Fibroblast of pulmonary artery (primary cell): ENCODE measurements at regions not wholly inside any gene's neighbourhood (a gene's known extent, or its start where the extent isn't known, plus 50 kb on each side); places are given as distances from the start of the nearest gene placed in this dataset.

ENCODE experiments used
- DNase-seq: peaks from one replicate; pipeline ENCODE4 v3.0.0-alpha.2; 2010; ENCODE audit warnings: low read depth
- H3K4me3 ChIP-seq: replicated peaks from 2 replicates; pipeline ENCODE4 v1.5.1; 2011; ENCODE audit warnings: low read depth, mild to moderate bottlenecking, control low read depth, low read length, moderate library complexity
- TF ChIP-seq, protein P1 (sequence below): IDR thresholded peaks from 2 replicates; pipeline ENCODE4 v1.5.1; 2011; ENCODE audit warnings: mild to moderate bottlenecking, control low read depth, low read length, inconsistent platforms; ENCODE audit errors: missing control alignments

DNA sequence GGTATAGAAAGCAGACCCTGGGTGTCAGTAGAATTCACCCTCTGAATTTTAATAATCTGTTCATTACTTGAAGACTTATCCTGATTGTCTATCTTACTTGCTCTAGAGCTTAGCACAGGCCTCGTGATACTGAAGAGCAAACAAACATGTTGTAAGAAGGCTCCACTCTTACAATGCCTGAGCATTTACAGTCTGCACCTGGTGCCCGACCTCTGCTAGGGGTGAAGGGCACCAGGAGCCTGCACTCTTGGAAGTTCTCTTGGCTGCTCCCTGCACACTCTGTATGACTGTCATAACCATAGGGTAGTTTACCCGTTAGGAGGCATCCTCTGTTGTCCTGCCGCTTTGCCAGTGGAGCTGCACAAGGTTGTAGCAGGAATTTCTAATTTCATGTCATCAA is 91.3 kb upstream of the NPY start:
- TF ChIP-seq, protein P1, sequence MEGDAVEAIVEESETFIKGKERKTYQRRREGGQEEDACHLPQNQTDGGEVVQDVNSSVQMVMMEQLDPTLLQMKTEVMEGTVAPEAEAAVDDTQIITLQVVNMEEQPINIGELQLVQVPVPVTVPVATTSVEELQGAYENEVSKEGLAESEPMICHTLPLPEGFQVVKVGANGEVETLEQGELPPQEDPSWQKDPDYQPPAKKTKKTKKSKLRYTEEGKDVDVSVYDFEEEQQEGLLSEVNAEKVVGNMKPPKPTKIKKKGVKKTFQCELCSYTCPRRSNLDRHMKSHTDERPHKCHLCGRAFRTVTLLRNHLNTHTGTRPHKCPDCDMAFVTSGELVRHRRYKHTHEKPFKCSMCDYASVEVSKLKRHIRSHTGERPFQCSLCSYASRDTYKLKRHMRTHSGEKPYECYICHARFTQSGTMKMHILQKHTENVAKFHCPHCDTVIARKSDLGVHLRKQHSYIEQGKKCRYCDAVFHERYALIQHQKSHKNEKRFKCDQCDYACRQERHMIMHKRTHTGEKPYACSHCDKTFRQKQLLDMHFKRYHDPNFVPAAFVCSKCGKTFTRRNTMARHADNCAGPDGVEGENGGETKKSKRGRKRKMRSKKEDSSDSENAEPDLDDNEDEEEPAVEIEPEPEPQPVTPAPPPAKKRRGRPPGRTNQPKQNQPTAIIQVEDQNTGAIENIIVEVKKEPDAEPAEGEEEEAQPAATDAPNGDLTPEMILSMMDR, result no peak
- no peak overlapping the region for H3K4me3 ChIP-seq
- DNase-seq, result no peak

DNA sequence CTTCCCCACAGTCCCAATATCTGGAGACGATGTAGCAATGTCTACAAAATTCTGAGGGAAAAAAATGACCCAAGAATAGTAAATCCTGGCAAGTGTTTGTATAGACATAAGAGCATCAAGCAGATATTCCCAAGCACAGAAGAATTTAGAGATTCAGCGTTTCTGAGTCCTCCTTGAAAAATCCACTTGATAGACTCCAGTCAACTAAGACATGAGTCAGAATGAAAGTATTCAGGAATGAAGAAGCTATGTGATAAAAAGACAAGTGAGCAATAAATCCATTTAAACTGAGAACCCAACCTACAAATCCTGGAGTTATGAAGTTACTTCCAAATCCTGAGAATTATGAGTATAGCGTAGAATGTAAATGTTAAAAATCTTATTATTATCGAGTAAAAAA is 86.1 kb upstream of the NPY start:
- no peak for DNase-seq
- TF ChIP-seq, protein P1, result no peak
- no peak overlapping the region for H3K4me3 ChIP-seq

DNA sequence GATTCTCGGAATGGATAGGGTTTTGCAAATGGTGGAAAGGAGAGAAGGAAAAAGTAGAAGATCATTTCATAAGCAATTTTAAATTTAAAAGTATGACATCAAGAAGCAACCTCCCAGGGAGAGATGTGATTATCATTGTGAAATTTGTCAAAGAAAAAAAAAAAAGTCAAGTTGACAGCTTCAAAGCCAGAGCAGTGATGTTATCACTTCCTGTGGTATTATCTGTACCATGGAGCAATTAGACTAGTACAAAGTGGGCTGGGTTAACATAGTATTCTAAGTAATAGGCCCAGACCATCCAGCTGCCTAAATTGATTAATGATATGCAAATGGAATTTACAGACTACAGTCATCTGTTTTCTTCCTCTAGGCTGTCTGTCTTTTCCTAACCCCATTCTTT is 84.0 kb upstream of the NPY start:
- DNase-seq, result no peak

DNA sequence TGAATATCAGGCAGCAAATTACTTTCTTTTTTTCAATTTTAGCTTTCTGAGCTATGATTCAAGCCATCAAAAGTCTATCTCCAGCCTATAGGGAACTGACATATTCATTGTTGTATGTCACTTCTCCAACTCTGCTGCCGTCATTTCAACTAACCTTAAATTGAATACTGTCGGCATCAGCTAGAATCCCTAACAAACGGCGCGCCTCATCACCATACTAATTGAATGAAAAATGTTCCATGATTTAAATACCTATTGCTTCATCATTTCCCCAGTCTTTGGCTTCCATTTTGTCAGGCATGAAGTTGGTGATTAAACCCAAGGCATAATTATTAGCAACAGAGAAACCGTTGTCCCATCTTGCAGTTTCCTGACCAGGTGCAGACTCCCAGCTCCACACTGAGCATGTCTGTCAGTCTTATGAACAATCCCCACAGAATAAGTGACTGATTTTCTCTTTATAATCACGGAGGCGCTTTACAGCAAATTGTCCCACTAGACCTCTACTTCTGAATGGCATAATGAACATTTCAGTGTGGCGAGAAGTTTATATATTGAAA is 83.5 kb upstream of the NPY start:
- no peak for DNase-seq
- TF ChIP-seq, protein P1, result no peak
- no peak overlapping the region for H3K4me3 ChIP-seq

More for the DNA sequence above, 84.0 kb upstream of the NPY start:
- TF ChIP-seq, protein P1, result no peak
- H3K4me3 ChIP-seq, result no peak overlapping the region

DNA sequence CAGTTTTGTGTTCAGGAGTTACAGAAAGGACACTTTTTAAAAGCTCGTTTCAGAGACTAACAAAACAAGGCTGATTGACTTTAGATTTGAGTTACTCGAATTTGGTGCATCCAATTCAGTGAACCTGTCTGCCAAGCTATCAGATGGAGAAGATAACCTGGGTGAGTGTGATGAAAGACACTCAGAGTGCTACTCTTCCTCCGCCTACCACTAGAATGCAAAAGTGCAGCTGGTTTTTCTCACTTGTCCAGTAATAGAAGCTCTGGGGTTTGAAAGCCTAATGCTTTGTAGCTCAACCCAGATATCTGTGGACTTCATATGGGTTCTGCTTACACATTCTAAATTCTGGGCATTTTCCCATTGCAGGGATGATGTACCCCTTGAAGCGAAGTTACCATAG is 82.8 kb upstream of the NPY start:
- H3K4me3 ChIP-seq, result no peak overlapping the region
- TF ChIP-seq, protein P1, result no peak
- no peak for DNase-seq

DNA sequence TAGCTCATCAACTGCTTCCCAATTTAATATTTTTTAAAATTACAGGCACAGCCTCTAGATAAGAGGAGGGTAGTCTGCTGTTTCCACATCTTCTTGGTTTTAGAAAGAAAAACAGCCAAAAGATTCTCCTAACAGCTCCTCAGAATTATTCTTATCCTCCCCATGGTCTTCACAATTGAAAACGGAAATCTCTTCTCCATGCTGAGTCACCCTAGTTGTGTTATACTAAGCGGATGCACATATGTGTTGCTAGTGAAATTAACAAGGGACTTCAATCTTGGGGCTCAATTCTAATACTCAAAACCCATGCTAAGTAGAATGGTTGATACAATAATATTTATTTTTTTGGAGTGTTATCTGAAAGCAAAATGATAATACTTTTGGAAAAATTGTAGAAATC is 71.9 kb upstream of the NPY start:
- H3K4me3 ChIP-seq, result no peak overlapping the region
- DNase-seq, result no peak
- TF ChIP-seq, protein P1, result no peak

DNA sequence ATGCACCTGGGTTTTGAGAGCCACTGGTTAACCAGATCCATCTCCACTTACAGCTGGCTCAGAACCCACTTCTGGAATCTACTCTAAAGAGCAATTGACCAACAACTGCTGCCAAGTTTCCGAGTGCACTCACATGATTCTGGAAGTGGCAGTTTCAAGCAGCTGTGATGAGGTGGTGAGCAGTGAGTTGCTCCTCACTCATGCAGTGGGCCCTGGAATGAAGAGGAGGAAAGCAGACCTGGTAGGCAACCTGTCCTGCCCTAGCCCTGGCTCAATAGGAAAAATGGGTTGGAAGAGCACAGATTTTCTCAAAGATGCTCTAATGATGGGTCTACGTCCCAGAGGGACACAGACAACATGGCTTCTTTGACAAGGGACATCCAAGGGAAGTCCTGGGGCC is 70.7 kb upstream of the NPY start:
- TF ChIP-seq, protein P1, result no peak
- no peak overlapping the region for H3K4me3 ChIP-seq
- DNase-seq, result no peak
